ENCODE measurements at regions not wholly inside any gene's neighbourhood (a gene's known extent, or its start where the extent isn't known, plus 50 kb on each side); places are given as distances from the start of the nearest gene placed in this dataset.

GRCh38 chr11:11756718-11757117 is 85.1 kb upstream of the USP47 start:
- Histone ChIP-seq H3K9me2 (replicated peaks; ENCODE audit: insufficient read depth, low read length) (no peaks in the 10 kb centered on the region; the same call in 1 of the 2 replicates), H4K20me1 (ENCODE audit: low read depth, low read length) (no peaks in the 10 kb centered on the region), H3K27ac (ENCODE audit: low read depth, low read length) (no peak overlapping the region), H3K9me3 (ENCODE audit: insufficient read depth, low read length) (no peaks in the 10 kb centered on the region), H3K79me2 (ENCODE audit: insufficient read depth, low read length) (no peaks in the 10 kb centered on the region), H3K27me3 (ENCODE audit: low read length) (no peaks in the 10 kb centered on the region), H2AFZ (ENCODE audit: low read depth, low read length, severe bottlenecking) (no peak overlapping the region), H3K4me3 (ENCODE audit: insufficient read depth, low read length, poor library complexity, severe bottlenecking) (no peak overlapping the region), H3K4me2 (ENCODE audit: low read depth, low read length, poor library complexity, severe bottlenecking) (no peak overlapping the region), H3K9ac (ENCODE audit: low read length) (no peak overlapping the region), H3F3A (ENCODE audit: insufficient read depth) (no peaks in the 10 kb centered on the region), H3K36me3 (ENCODE audit: low read length) (no peaks in the 10 kb centered on the region)
- no peak for TF ChIP-seq EZH2phosphoT487 (conservative IDR thresholded peaks at IDR 0.05; ENCODE audit: low read length)
- no peak for TF ChIP-seq CTCF (IDR thresholded peaks at IDR 0.05; ENCODE audit: insufficient read depth, low read length, poor library complexity, severe bottlenecking)

- Histone ChIP-seq H3K4me2 (ENCODE audit: low read depth, low read length, poor library complexity, severe bottlenecking) (no peak overlapping the region), H3F3A (ENCODE audit: insufficient read depth) (no peaks in the 10 kb centered on the region), H3K27ac (ENCODE audit: low read depth, low read length) (no peak overlapping the region), H3K79me2 (ENCODE audit: insufficient read depth, low read length) (no peaks in the 10 kb centered on the region), H3K27me3 (ENCODE audit: low read length) (no peaks in the 10 kb centered on the region), H3K36me3 (ENCODE audit: low read length) (no peaks in the 10 kb centered on the region), H3K9me2 (replicated peaks; ENCODE audit: insufficient read depth, low read length) (no peaks in the 10 kb centered on the region; the same call in 1 of the 2 replicates), H3K9me3 (ENCODE audit: insufficient read depth, low read length) (no peaks in the 10 kb centered on the region), H3K4me3 (ENCODE audit: insufficient read depth, low read length, poor library complexity, severe bottlenecking) (no peak overlapping the region), H3K9ac (ENCODE audit: low read length) (no peak overlapping the region), H4K20me1 (ENCODE audit: low read depth, low read length) (no peaks in the 10 kb centered on the region), H2AFZ (ENCODE audit: low read depth, low read length, severe bottlenecking) (no peak overlapping the region)
- TF ChIP-seq EZH2phosphoT487 (conservative IDR thresholded peaks at IDR 0.05; ENCODE audit: low read length) (no peak), CTCF (IDR thresholded peaks at IDR 0.05; ENCODE audit: insufficient read depth, low read length, poor library complexity, severe bottlenecking) (no peak)
Observed at GRCh38 chr11:11755871-11756270, 85.9 kb upstream of the USP47 start.

GRCh38 chr11:11752679-11753078 is 89.1 kb upstream of the USP47 start:
- H2AFZ ChIP-seq (ENCODE audit: low read depth, low read length, severe bottlenecking), result no peak overlapping the region
- no peaks in the 10 kb centered on the region for H3K9me3 ChIP-seq (ENCODE audit: insufficient read depth, low read length)
- H3F3A ChIP-seq (ENCODE audit: insufficient read depth), result no peaks in the 10 kb centered on the region
- H3K9ac ChIP-seq (ENCODE audit: low read length), result no peak overlapping the region
- H3K4me3 ChIP-seq (ENCODE audit: insufficient read depth, low read length, poor library complexity, severe bottlenecking), result no peak overlapping the region
- no peaks in the 10 kb centered on the region for H3K79me2 ChIP-seq (ENCODE audit: insufficient read depth, low read length)
- no peaks in the 10 kb centered on the region for H4K20me1 ChIP-seq (ENCODE audit: low read depth, low read length)
- no peak overlapping the region for H3K4me2 ChIP-seq (ENCODE audit: low read depth, low read length, poor library complexity, severe bottlenecking)
- H3K36me3 ChIP-seq (ENCODE audit: low read length), result no peaks in the 10 kb centered on the region
- no peak overlapping the region for H3K27ac ChIP-seq (ENCODE audit: low read depth, low read length)
- H3K9me2 ChIP-seq (replicated peaks; ENCODE audit: insufficient read depth, low read length), result no peaks in the 10 kb centered on the region; the same call in 1 of the 2 replicates
- no peak for TF ChIP-seq CTCF (IDR thresholded peaks at IDR 0.05; ENCODE audit: insufficient read depth, low read length, poor library complexity, severe bottlenecking)
- TF ChIP-seq EZH2phosphoT487 (conservative IDR thresholded peaks at IDR 0.05; ENCODE audit: low read length), result no peak
- no peaks in the 10 kb centered on the region; the same call in 1 of the 2 replicates for H3K27me3 ChIP-seq (ENCODE audit: low read length)
